Trophoblast cell (in vitro differentiated cells and primary cell): ENCODE measurements at regions not wholly inside any gene's neighbourhood (a gene's known extent, or its start where the extent isn't known, plus 50 kb on each side); places are given as distances from the start of the nearest gene placed in this dataset.
A peak's percentile ranks its signal among the peaks of the same experiment; 100 is the strongest.
"Not testable (repeated sequence)": the region's sequence is repeated elsewhere in the genome, so short reads cannot be mapped to it uniquely, and the experiment has no call there.

Experiments used
- DNase-seq, 2 donors: peaks; one replicate each; pipeline ENCODE4 v3.0.0-alpha.2; 2016
- H2AFZ ChIP-seq: 2 replicates; pipeline ENCODE4 v1.6.1; 2013; ENCODE audit warnings: low read length, moderate library complexity, mild to moderate bottlenecking; ENCODE audit not compliant: insufficient read depth, poor library complexity
- H2AK5ac ChIP-seq: 2 replicates; pipeline ENCODE4 v1.6.1; 2013; ENCODE audit warnings: mild to moderate bottlenecking, low read length
- H2BK120ac ChIP-seq: 2 replicates; pipeline ENCODE4 v1.6.1; 2013; ENCODE audit warnings: low read length, mild to moderate bottlenecking, moderate library complexity; ENCODE audit not compliant: insufficient read depth, poor library complexity
- H2BK12ac ChIP-seq: 2 replicates; pipeline ENCODE4 v1.6.1; 2013; ENCODE audit warnings: mild to moderate bottlenecking, low read length, moderate library complexity
- H2BK5ac ChIP-seq: 2 replicates; pipeline ENCODE4 v1.6.1; 2013; ENCODE audit warnings: low read length, low read depth, moderate library complexity, mild to moderate bottlenecking; ENCODE audit not compliant: poor library complexity
- H3K14ac ChIP-seq: 2 replicates; pipeline ENCODE4 v1.6.1; 2013; ENCODE audit warnings: mild to moderate bottlenecking, low read length
- H3K18ac ChIP-seq: 2 replicates; pipeline ENCODE4 v1.6.1; 2013; ENCODE audit warnings: mild to moderate bottlenecking, low read length
- H3K23ac ChIP-seq: 2 replicates; pipeline ENCODE4 v1.6.1; 2013; ENCODE audit warnings: low read length
- H3K27ac ChIP-seq: 2 replicates; pipeline ENCODE4 v1.5.1; 2013; ENCODE audit warnings: low read depth, mild to moderate bottlenecking, inconsistent platforms, low read length, moderate library complexity
- H3K27me3 ChIP-seq: 2 replicates; pipeline ENCODE4 v1.6.1; 2013; ENCODE audit warnings: inconsistent platforms, mild to moderate bottlenecking, low read length, moderate library complexity; ENCODE audit not compliant: insufficient read depth
- H3K36me3 ChIP-seq, 2 experiments: 1 replicate in 1 of 2; 2 replicates in 1 of 2; pipeline ENCODE4 v1.6.1; 2013; ENCODE audit warnings: low read length in 2 of 2, mild to moderate bottlenecking in 2 of 2, moderate library complexity in 1 of 2; ENCODE audit not compliant: insufficient read depth in 2 of 2, control insufficient read depth in 1 of 2
- H3K4ac ChIP-seq: 2 replicates; pipeline ENCODE4 v1.6.1; 2013; ENCODE audit warnings: low read depth, mild to moderate bottlenecking, low read length, moderate library complexity
- H3K4me1 ChIP-seq, 2 experiments: 1 replicate in 1 of 2; 2 replicates in 1 of 2; pipeline ENCODE4 v1.6.1; 2013; ENCODE audit warnings: low read length in 2 of 2, mild to moderate bottlenecking in 2 of 2, moderate library complexity in 1 of 2; ENCODE audit not compliant: insufficient read depth in 2 of 2, control insufficient read depth in 1 of 2
- H3K4me2 ChIP-seq: 2 replicates; pipeline ENCODE4 v1.6.1; 2013; ENCODE audit warnings: inconsistent platforms, mild to moderate bottlenecking, low read length, moderate library complexity
- H3K4me3 ChIP-seq: 2 replicates; pipeline ENCODE4 v1.5.1; 2013; ENCODE audit warnings: mild to moderate bottlenecking, low read depth, low read length, inconsistent platforms
- H3K79me1 ChIP-seq: one replicate; pipeline ENCODE4 v1.6.1; 2013; ENCODE audit warnings: low read length
- H3K79me2 ChIP-seq: 2 replicates; pipeline ENCODE4 v1.6.1; 2013; ENCODE audit warnings: low read length, mild to moderate bottlenecking; ENCODE audit not compliant: control insufficient read depth, insufficient read depth, poor library complexity
- H3K9ac ChIP-seq: 2 replicates; pipeline ENCODE4 v1.6.1; 2013; ENCODE audit warnings: mild to moderate bottlenecking, low read length
- H3K9me3 ChIP-seq: 2 replicates; pipeline ENCODE4 v1.6.1; 2013; ENCODE audit warnings: low read depth, mild to moderate bottlenecking, control low read depth, inconsistent platforms, low read length; ENCODE audit not compliant: insufficient read depth
- H4K12ac ChIP-seq: 2 replicates; pipeline ENCODE4 v1.6.1; 2013; ENCODE audit warnings: low read depth, mild to moderate bottlenecking, low read length, moderate library complexity
- H4K8ac ChIP-seq: 2 replicates; pipeline ENCODE4 v1.6.1; 2013; ENCODE audit warnings: low read depth, mild to moderate bottlenecking, low read length, moderate library complexity
- H4K91ac ChIP-seq: one replicate; pipeline ENCODE4 v1.6.1; 2013; ENCODE audit warnings: low read depth, mild to moderate bottlenecking, low read length, moderate library complexity
- WGBS: extraction: QIAGEN DNeasy Blood & Tissue Kit; methylation state at CpG from one replicate; pipeline ENCODE4 v1.1.7; 2013; ENCODE audit warnings: missing lambda C conversion rate; ENCODE audit not compliant: insufficient read length, insufficient coverage; ENCODE audit errors: extremely low coverage; 5-methylcytosine and 5-hydroxymethylcytosine counted together

DNA sequence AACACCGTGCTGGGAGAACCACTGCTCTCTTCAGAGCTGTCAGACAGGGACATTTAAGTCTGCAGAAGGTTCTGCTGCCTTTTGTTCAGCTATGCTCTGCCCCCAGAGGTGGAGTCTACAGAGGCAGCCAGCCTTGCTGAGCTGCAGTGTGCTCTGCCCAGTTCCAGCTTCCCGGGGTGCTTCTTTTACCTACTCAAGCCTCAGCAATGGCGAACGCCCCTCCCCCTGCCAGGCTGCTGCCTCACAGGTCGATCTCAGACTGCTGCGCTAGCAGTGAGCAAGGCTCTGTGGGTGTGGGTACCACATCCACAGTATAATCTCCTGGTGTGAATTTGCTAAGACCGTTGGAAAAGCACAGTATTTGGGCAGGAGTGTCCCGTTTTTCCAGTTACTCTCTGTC is 133.1 kb upstream of the PHYHIPL start:
- not testable (repeated sequence) for H2BK120ac ChIP-seq, H3K79me2 ChIP-seq, H4K12ac ChIP-seq, H3K79me1 ChIP-seq, H3K4me2 ChIP-seq, H2BK12ac ChIP-seq, H4K91ac ChIP-seq, H3K9ac ChIP-seq, H2AK5ac ChIP-seq, H3K27ac ChIP-seq, DNase-seq, H2AFZ ChIP-seq, H4K8ac ChIP-seq, H3K27me3 ChIP-seq, H3K23ac ChIP-seq, H2BK5ac ChIP-seq, H3K14ac ChIP-seq, H3K4me1 ChIP-seq, H3K4ac ChIP-seq, H3K18ac ChIP-seq, H3K4me3 ChIP-seq, H3K36me3 ChIP-seq, H3K9me3 ChIP-seq
- no CpG with 5 or more reads among the region's 8 CpGs for WGBS

DNA sequence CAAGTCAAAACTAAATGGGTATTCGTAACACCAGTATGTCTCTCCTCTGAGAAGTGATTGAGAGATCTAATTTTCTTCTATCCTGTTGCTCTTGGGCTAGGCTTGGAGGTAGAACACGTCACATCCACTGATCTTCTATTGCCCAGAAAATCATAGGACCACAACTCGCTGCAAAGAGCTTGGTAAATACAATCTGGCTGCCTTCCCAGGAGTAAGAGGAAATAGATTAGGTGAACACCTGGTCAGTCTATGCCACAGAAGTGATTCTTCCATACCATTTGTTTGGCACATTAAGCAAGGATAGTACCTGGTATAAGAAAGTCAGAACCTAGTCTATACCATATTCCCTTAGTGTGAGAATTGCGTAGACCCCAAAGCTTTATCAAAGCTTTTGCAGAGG is 129.3 kb upstream of the PHYHIPL start:
- WGBS: no CpG with 5 or more reads among the region's 4 CpGs
- Histone ChIP-seq H2AK5ac (no peak overlapping the region), H3K23ac (peak overlapping the region; percentile 89), H2BK5ac (no peak overlapping the region), H3K4me2 (no peak overlapping the region), H3K4me3 (no peak overlapping the region), H3K9me3 (no peaks in the 10 kb centered on the region), H3K27me3 (no peaks in the 10 kb centered on the region), H2AFZ (no peak overlapping the region), H3K36me3 (no peaks in the 10 kb centered on the region), H3K4me1 (no peaks in the 10 kb centered on the region), H3K27ac (no peak overlapping the region), H2BK12ac (no peak overlapping the region), H3K9ac (no peak overlapping the region), H3K14ac (no peak overlapping the region), H4K12ac (no peak overlapping the region), H2BK120ac (no peak overlapping the region), H3K79me1 (no peaks in the 10 kb centered on the region), H3K4ac (no peak overlapping the region), H4K8ac (no peak overlapping the region), H3K18ac (no peak overlapping the region), H4K91ac (no peak overlapping the region), H3K79me2 (no peaks in the 10 kb centered on the region)
- no peak for DNase-seq

DNA sequence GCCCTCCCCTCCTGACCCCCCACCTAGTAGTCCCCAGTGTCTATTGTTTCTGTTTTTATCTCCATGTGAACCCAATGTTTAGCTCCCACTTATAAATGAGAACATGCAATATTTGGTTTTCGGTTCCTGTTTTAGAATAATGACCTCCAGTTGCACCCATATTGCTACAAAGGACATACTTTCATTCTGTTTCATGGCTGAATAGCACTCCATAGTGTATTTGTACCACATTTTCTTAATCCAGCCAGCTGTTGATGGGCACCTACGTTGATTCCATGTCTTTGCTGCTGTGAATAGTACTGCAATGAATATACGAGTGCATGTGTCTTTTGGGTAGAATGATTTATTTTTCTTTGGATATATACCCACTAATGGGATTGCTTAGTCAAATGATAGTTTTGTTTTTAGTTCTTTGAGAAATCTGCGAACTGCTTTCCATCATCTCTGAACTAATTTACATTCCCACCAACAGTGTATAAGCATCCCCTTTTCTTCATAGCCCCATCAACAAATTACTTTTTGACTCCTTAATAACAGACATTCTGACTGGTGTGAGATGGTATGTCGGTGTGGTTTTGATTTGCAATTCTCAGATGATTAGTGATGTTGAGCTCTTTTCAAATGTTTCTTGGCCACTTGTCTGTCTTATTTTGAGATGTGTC is 128.4 kb upstream of the PHYHIPL start:
- H3K23ac ChIP-seq: no peak overlapping the region
- H3K4me1 ChIP-seq: no peaks in the 10 kb centered on the region
- no peaks in the 10 kb centered on the region for H3K79me1 ChIP-seq
- no peak for DNase-seq
- no peak overlapping the region for H3K4ac ChIP-seq
- H3K9me3 ChIP-seq: no peaks in the 10 kb centered on the region
- H3K4me3 ChIP-seq: no peak overlapping the region
- no peak overlapping the region for H4K8ac ChIP-seq
- no peaks in the 10 kb centered on the region for H3K27me3 ChIP-seq
- H3K27ac ChIP-seq: no peak overlapping the region
- no peak overlapping the region for H2BK12ac ChIP-seq
- no peak overlapping the region for H2AK5ac ChIP-seq
- H3K4me2 ChIP-seq: no peak overlapping the region
- WGBS: no CpG with 5 or more reads among the region's 5 CpGs
- H4K91ac ChIP-seq: no peak overlapping the region
- H2AFZ ChIP-seq: no peak overlapping the region
- H4K12ac ChIP-seq: no peak overlapping the region
- no peak overlapping the region for H2BK120ac ChIP-seq
- no peak overlapping the region for H3K14ac ChIP-seq
- H2BK5ac ChIP-seq: no peak overlapping the region
- H3K18ac ChIP-seq: no peak overlapping the region
- no peaks in the 10 kb centered on the region for H3K79me2 ChIP-seq
- no peak overlapping the region for H3K9ac ChIP-seq
- no peaks in the 10 kb centered on the region for H3K36me3 ChIP-seq

DNA sequence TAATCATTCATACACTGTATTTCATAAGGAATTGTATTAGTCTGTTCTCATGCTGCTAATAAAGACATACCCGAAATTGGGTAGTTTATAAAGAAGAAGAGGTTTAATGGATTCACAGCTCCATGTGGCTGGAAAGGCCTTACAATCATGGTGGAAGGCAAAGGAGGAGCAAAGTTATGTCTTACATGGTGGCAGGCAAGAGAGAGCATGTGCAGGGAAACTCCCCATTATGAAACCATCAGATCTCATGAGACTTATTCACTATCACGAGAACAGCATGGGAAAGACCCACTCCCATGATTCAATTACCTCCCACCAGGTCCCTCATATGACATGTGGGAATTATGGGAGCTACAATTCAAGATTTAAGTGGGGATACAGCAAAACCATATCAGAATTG is 122.9 kb upstream of the PHYHIPL start:
- not testable (repeated sequence) for H3K27me3 ChIP-seq, H2AK5ac ChIP-seq, H2BK120ac ChIP-seq, H4K91ac ChIP-seq, H3K79me2 ChIP-seq, H3K79me1 ChIP-seq, H3K4me3 ChIP-seq, H3K14ac ChIP-seq, H3K18ac ChIP-seq, H3K9me3 ChIP-seq, DNase-seq, H3K27ac ChIP-seq, H4K8ac ChIP-seq, H3K4me2 ChIP-seq, H3K9ac ChIP-seq, H2AFZ ChIP-seq, H2BK12ac ChIP-seq, H3K36me3 ChIP-seq, H4K12ac ChIP-seq, H2BK5ac ChIP-seq, H3K23ac ChIP-seq, H3K4ac ChIP-seq, H3K4me1 ChIP-seq
- no CpG with 5 or more reads among the region's 2 CpGs for WGBS
